Keratinocyte (primary cell): ENCODE measurements at regions not wholly inside any gene's neighbourhood (a gene's known extent, or its start where the extent isn't known, plus 50 kb on each side); places are given as distances from the start of the nearest gene placed in this dataset.

Experiments used
- EZH2 ChIP-seq: IDR thresholded peaks from one replicate; pipeline ENCODE4 v1.6.1; 2012; ENCODE audit warnings: inconsistent platforms, mild to moderate bottlenecking, low read length, moderate library complexity
- TF ChIP-seq, protein P1 (sequence below), 3 experiments: IDR thresholded peaks in 1 of 3; conservative IDR thresholded peaks in 1 of 3; optimal IDR thresholded peaks in 1 of 3; 2 replicates in 2 of 3; 3 replicates in 1 of 3; pipeline versions ENCODE3 to v1.5.1; 2011; ENCODE audit warnings: low read length in 3 of 3, mild to moderate bottlenecking in 3 of 3, moderate library complexity in 2 of 3, control low read depth in 1 of 3, inconsistent platforms in 1 of 3; ENCODE audit not compliant: insufficient read depth in 2 of 3; ENCODE audit errors: extremely low read depth in 1 of 3

DNA sequence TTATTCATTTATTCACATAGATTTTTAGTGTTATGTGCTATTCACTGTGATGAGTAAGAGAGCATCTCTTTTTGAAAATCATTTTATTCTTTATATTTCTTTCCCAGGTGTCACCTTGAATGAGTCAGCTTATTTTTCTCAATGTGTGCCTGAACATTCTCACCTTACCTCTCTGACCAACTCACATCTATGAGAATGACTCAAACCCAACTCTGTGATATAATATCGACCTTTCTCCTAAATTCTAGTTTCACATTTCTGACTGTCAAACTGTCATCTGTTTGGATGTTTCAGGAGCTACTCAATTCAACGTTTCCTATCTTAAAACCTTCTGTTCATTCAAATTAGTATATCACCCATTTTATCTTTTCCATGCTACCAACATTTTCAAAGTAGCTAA, 630.8 kb downstream of the RERGL start:
- TF ChIP-seq, protein P1, sequence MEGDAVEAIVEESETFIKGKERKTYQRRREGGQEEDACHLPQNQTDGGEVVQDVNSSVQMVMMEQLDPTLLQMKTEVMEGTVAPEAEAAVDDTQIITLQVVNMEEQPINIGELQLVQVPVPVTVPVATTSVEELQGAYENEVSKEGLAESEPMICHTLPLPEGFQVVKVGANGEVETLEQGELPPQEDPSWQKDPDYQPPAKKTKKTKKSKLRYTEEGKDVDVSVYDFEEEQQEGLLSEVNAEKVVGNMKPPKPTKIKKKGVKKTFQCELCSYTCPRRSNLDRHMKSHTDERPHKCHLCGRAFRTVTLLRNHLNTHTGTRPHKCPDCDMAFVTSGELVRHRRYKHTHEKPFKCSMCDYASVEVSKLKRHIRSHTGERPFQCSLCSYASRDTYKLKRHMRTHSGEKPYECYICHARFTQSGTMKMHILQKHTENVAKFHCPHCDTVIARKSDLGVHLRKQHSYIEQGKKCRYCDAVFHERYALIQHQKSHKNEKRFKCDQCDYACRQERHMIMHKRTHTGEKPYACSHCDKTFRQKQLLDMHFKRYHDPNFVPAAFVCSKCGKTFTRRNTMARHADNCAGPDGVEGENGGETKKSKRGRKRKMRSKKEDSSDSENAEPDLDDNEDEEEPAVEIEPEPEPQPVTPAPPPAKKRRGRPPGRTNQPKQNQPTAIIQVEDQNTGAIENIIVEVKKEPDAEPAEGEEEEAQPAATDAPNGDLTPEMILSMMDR (optimal IDR thresholded peaks at IDR 0.05 in 1 of 3, IDR thresholded peaks at IDR 0.05 in 1 of 3, conservative IDR thresholded peaks at IDR 0.05 in 1 of 3; ENCODE audit: extremely low read depth in 1 of 3, insufficient read depth in 2 of 3, low read length in 3 of 3), result no peak
- TF ChIP-seq EZH2, result no peak
